Endothelial cell of umbilical vein (primary cell): ENCODE measurements at regions not wholly inside any gene's neighbourhood (a gene's known extent, or its start where the extent isn't known, plus 50 kb on each side); places are given as distances from the start of the nearest gene placed in this dataset.

Experiments used
- CTCF ChIP-seq, 2 donors: IDR thresholded peaks; 1 replicate in 1 of 2; 2 replicates in 1 of 2; pipeline ENCODE4 v1.5.1; 2011; ENCODE audit warnings: low read length in 2 of 2, mild to moderate bottlenecking in 2 of 2, moderate library complexity in 2 of 2, control low read depth in 1 of 2, inconsistent platforms in 1 of 2, low read depth in 1 of 2; ENCODE audit not compliant: insufficient read depth in 1 of 2; ENCODE audit errors: extremely low read depth in 1 of 2
- EZH2 ChIP-seq: IDR thresholded peaks from 2 replicates; pipeline ENCODE4 v1.6.1; 2012; ENCODE audit warnings: borderline replicate concordance, low read depth, mild to moderate bottlenecking, moderate library complexity, low read length, inconsistent platforms; ENCODE audit not compliant: severe bottlenecking
- FOS ChIP-seq: IDR thresholded peaks from 2 replicates; pipeline ENCODE4 v1.6.1; 2011; ENCODE audit warnings: mild to moderate bottlenecking, low read length, moderate library complexity, borderline replicate concordance; ENCODE audit not compliant: insufficient read depth
- JUN ChIP-seq: IDR thresholded peaks from 2 replicates; pipeline ENCODE4 v1.6.1; 2011; ENCODE audit warnings: borderline replicate concordance, low read depth; ENCODE audit not compliant: insufficient read length, insufficient read depth
- POLR2A ChIP-seq: IDR thresholded peaks from 2 replicates; pipeline ENCODE4 v1.6.1; 2012; ENCODE audit warnings: low read depth, mild to moderate bottlenecking, control low read depth, low read length
- POLR2AphosphoS5 ChIP-seq: IDR thresholded peaks from 2 replicates; pipeline ENCODE4 v1.6.1; 2012; ENCODE audit warnings: low read depth, mild to moderate bottlenecking, control low read depth, low read length, moderate library complexity; ENCODE audit not compliant: insufficient read depth

- no peak for TF ChIP-seq EZH2
- no peak for TF ChIP-seq JUN
- TF ChIP-seq CTCF (IDR thresholded peaks at IDR 0.05; ENCODE audit: extremely low read depth in 1 of 2, insufficient read depth in 1 of 2, low read depth in 1 of 2, low read length in 2 of 2) = no peak
- TF ChIP-seq POLR2A = no peak
- no peak for TF ChIP-seq FOS
- no peak for TF ChIP-seq POLR2AphosphoS5
Observed at GRCh38 chr4:11050766-11051165, 366.2 kb upstream of the CLNK start.
